Activated CD4-positive, alpha-beta T cell treated with anti-CD3 and anti-CD28 coated beads for 36 hours (primary cell): ENCODE measurements at regions not wholly inside any gene's neighbourhood (a gene's known extent, or its start where the extent isn't known, plus 50 kb on each side); places are given as distances from the start of the nearest gene placed in this dataset.

Experiments
- ATAC-seq: fragments of 200-7000 bp; cut with Tn5 transposase; one replicate; pipeline ENCODE4 v1.10.0; 2021; ENCODE audit warnings: mild to moderate bottlenecking, moderate library complexity
- CTCF ChIA-PET: fragments of 350-600 bp; sonication (Branson Sonifier 250); formaldehyde crosslinking; loops from one replicate; lab custom pipeline; 2021; ENCODE audit warnings: antibody characterized with exemption; lab: Charles Lee
- POLR2A ChIA-PET: fragments of 350-600 bp; sonication (Branson Sonifier 250); formaldehyde crosslinking; loops from one replicate; lab custom pipeline; 2021; ENCODE audit warnings: antibody characterized with exemption, inconsistent platforms; lab: Charles Lee
- DNase-seq: peaks from one replicate; pipeline ENCODE4 v3.0.0-alpha.2; 2020
- H3K27ac Mint-ChIP-seq: one replicate; pipeline ENCODE4 v1.8.0; 2021; ENCODE audit warnings: mixed read lengths
- H3K27me3 Mint-ChIP-seq: one replicate; pipeline ENCODE4 v1.8.0; 2021; ENCODE audit warnings: mixed read lengths
- H3K36me3 Mint-ChIP-seq: one replicate; pipeline ENCODE4 v1.8.0; 2021; ENCODE audit warnings: low read depth, mixed read lengths
- H3K4me1 Mint-ChIP-seq: one replicate; pipeline ENCODE4 v1.8.0; 2021; ENCODE audit warnings: mixed read lengths
- H3K4me3 Mint-ChIP-seq: one replicate; pipeline ENCODE4 v1.8.0; 2021; ENCODE audit warnings: mild to moderate bottlenecking, moderate library complexity, mixed read lengths
- H3K9me3 Mint-ChIP-seq: one replicate; pipeline ENCODE4 v1.8.0; 2021; ENCODE audit warnings: low read depth, mixed read lengths
- intact Hi-C, 2 experiments: fragments of 100-400 bp; cut with DNase I in 1 of 2; cut with micrococcal nuclease in 1 of 2; formaldehyde crosslinking; loops; one replicate each; pipeline versions ENCODE4 v1.14.2 to v1.15.1; 2022 to 2024; cut with DNase I, micrococcal nuclease

GRCh38 chr6:4372866-4373265 lies 237.5 kb upstream of the ECI2 start:
- no peaks in the 10 kb centered on the region for H3K36me3 Mint-ChIP-seq
- H3K27ac Mint-ChIP-seq = no peak overlapping the region
- DNase-seq = no peak
- ChIA-PET CTCF (no interaction called here), POLR2A (no interaction called here)
- H3K9me3 Mint-ChIP-seq = no peaks in the 10 kb centered on the region
- peaks cover 7% of the 10 kb centered on the region for H3K27me3 Mint-ChIP-seq
- intact Hi-C loops = no loop called here
- no peaks in the 10 kb centered on the region for H3K4me1 Mint-ChIP-seq
- ATAC-seq = no peak
- no peak overlapping the region for H3K4me3 Mint-ChIP-seq

- no peak for DNase-seq
These were observed 236.0 kb upstream of the ECI2 start for GRCh38 chr6:4371207-4371921.

GRCh38 chr6:4370066-4370465 lies 234.7 kb upstream of the ECI2 start:
- no peaks in the 10 kb centered on the region for H3K9me3 Mint-ChIP-seq
- no peaks in the 10 kb centered on the region for H3K4me1 Mint-ChIP-seq
- CTCF ChIA-PET = no interaction called here

More at GRCh38 chr6:4371207-4371921, 236.0 kb upstream of the ECI2 start:
- intact Hi-C loops = no loop called here
- H3K9me3 Mint-ChIP-seq = no peaks in the 10 kb centered on the region
- H3K36me3 Mint-ChIP-seq = no peaks in the 10 kb centered on the region
- no peaks in the 10 kb centered on the region for H3K4me1 Mint-ChIP-seq
- ATAC-seq = no peak
- no peak overlapping the region for H3K27ac Mint-ChIP-seq
- ChIA-PET CTCF (no interaction called here), POLR2A (no interaction called here)
- H3K27me3 Mint-ChIP-seq = peaks cover 7% of the 10 kb centered on the region
- H3K4me3 Mint-ChIP-seq = no peak overlapping the region

GRCh38 chr6:4369616-4370015 lies 234.2 kb upstream of the ECI2 start:
- CTCF ChIA-PET = no interaction called here
- no peaks in the 10 kb centered on the region for H3K9me3 Mint-ChIP-seq
- H3K4me3 Mint-ChIP-seq = no peak overlapping the region

More at GRCh38 chr6:4370066-4370465, 234.7 kb upstream of the ECI2 start:
- Mint-ChIP-seq H3K27ac (no peak overlapping the region), H3K4me3 (no peak overlapping the region), H3K27me3 (peaks cover 7% of the 10 kb centered on the region), H3K36me3 (no peaks in the 10 kb centered on the region)
- ATAC-seq = no peak
- DNase-seq = no peak
- POLR2A ChIA-PET = no interaction called here
- intact Hi-C loops = no loop called here

GRCh38 chr6:4368649-4369048 lies 233.3 kb upstream of the ECI2 start:
- ChIA-PET CTCF (no interaction called here), POLR2A (no interaction called here)
- ATAC-seq = no peak
- peaks cover 7% of the 10 kb centered on the region for H3K27me3 Mint-ChIP-seq
- H3K4me3 Mint-ChIP-seq = no peak overlapping the region
- H3K9me3 Mint-ChIP-seq = no peaks in the 10 kb centered on the region
- no peak overlapping the region for H3K27ac Mint-ChIP-seq
- no peak for DNase-seq
- H3K4me1 Mint-ChIP-seq = no peaks in the 10 kb centered on the region
- intact Hi-C loops = no loop called here
- no peaks in the 10 kb centered on the region for H3K36me3 Mint-ChIP-seq

More at GRCh38 chr6:4369616-4370015, 234.2 kb upstream of the ECI2 start:
- DNase-seq = no peak
- Mint-ChIP-seq H3K4me1 (no peaks in the 10 kb centered on the region), H3K36me3 (no peaks in the 10 kb centered on the region), H3K27ac (no peak overlapping the region), H3K27me3 (peaks cover 7% of the 10 kb centered on the region)
- POLR2A ChIA-PET = no interaction called here
- intact Hi-C loops = no loop called here
- no peak for ATAC-seq

GRCh38 chr6:4367643-4368042 lies 232.3 kb upstream of the ECI2 start:
- no peaks in the 10 kb centered on the region for H3K4me1 Mint-ChIP-seq
- intact Hi-C loops = no loop called here
- ATAC-seq (no peak), DNase-seq (no peak)
- no peaks in the 10 kb centered on the region for H3K36me3 Mint-ChIP-seq
- CTCF ChIA-PET = no interaction called here
- no peak overlapping the region for H3K27ac Mint-ChIP-seq
- H3K9me3 Mint-ChIP-seq = no peaks in the 10 kb centered on the region
- POLR2A ChIA-PET = no interaction called here
- H3K4me3 Mint-ChIP-seq = no peak overlapping the region
- H3K27me3 Mint-ChIP-seq = peaks cover 9% of the 10 kb centered on the region

GRCh38 chr6:4366635-4367395 lies 231.4 kb upstream of the ECI2 start:
- ATAC-seq = no peak
- no peak overlapping the region for H3K27ac Mint-ChIP-seq
- POLR2A ChIA-PET = no interaction called here
- H3K36me3 Mint-ChIP-seq = no peaks in the 10 kb centered on the region
- no peaks in the 10 kb centered on the region for H3K4me1 Mint-ChIP-seq
- H3K27me3 Mint-ChIP-seq = peaks cover 12% of the 10 kb centered on the region
- intact Hi-C loops = no loop called here
- no peak overlapping the region for H3K4me3 Mint-ChIP-seq
- DNase-seq = no peak
- CTCF ChIA-PET = no interaction called here
- no peaks in the 10 kb centered on the region for H3K9me3 Mint-ChIP-seq

- Mint-ChIP-seq H3K27ac (no peak overlapping the region), H3K36me3 (no peaks in the 10 kb centered on the region), H3K4me3 (no peak overlapping the region), H3K27me3 (peaks cover 12% of the 10 kb centered on the region), H3K4me1 (no peaks in the 10 kb centered on the region), H3K9me3 (no peaks in the 10 kb centered on the region)
- DNase-seq = no peak
- CTCF ChIA-PET = no interaction called here
- intact Hi-C loops = no loop called here
- no peak for ATAC-seq
- POLR2A ChIA-PET = no interaction called here
These were observed 230.3 kb upstream of the ECI2 start for GRCh38 chr6:4365686-4366085.

GRCh38 chr6:4364711-4365110 lies 229.3 kb upstream of the ECI2 start:
- Mint-ChIP-seq H3K9me3 (no peaks in the 10 kb centered on the region), H3K4me1 (no peaks in the 10 kb centered on the region), H3K27ac (no peak overlapping the region), H3K27me3 (peaks cover 9% of the 10 kb centered on the region), H3K36me3 (no peaks in the 10 kb centered on the region), H3K4me3 (no peak overlapping the region)
- ATAC-seq = no peak
- DNase-seq = no peak
- POLR2A ChIA-PET = no interaction called here
- intact Hi-C loops = no loop called here
- CTCF ChIA-PET = no interaction called here

- intact Hi-C loops = no loop called here
- CTCF ChIA-PET = interaction anchor here (0.6 kb wide), 1 partner anchor 308 kb away, joined by 3 read pairs; no protein-coding TSS in a partner anchor
- H3K36me3 Mint-ChIP-seq = no peaks in the 10 kb centered on the region
These were observed 228.8 kb upstream of the ECI2 start for GRCh38 chr6:4364172-4364571.

GRCh38 chr6:4363656-4364055 lies 228.3 kb upstream of the ECI2 start:
- ChIA-PET POLR2A (no interaction called here), CTCF (no interaction called here)
- Mint-ChIP-seq H3K4me3 (no peak overlapping the region), H3K4me1 (no peaks in the 10 kb centered on the region), H3K9me3 (no peaks in the 10 kb centered on the region), H3K36me3 (no peaks in the 10 kb centered on the region), H3K27ac (no peak overlapping the region), H3K27me3 (peaks cover 7% of the 10 kb centered on the region)
- DNase-seq (no peak), ATAC-seq (no peak)
- intact Hi-C loops = no loop called here

More at GRCh38 chr6:4364172-4364571, 228.8 kb upstream of the ECI2 start:
- H3K9me3 Mint-ChIP-seq = no peaks in the 10 kb centered on the region
- POLR2A ChIA-PET = no interaction called here
- H3K4me1 Mint-ChIP-seq = no peaks in the 10 kb centered on the region
- no peak overlapping the region for H3K27ac Mint-ChIP-seq
- DNase-seq (no peak), ATAC-seq (no peak)
- no peak overlapping the region for H3K4me3 Mint-ChIP-seq
- peaks cover 9% of the 10 kb centered on the region for H3K27me3 Mint-ChIP-seq

GRCh38 chr6:4362326-4362725 lies 227.0 kb upstream of the ECI2 start:
- H3K27ac Mint-ChIP-seq = no peak overlapping the region
- ATAC-seq (no peak), DNase-seq (no peak)
- H3K36me3 Mint-ChIP-seq = no peaks in the 10 kb centered on the region
- peaks cover 7% of the 10 kb centered on the region for H3K27me3 Mint-ChIP-seq
- ChIA-PET POLR2A (no interaction called here), CTCF (interaction anchor here (0.7 kb wide), 1 partner anchor 926 kb away, joined by 3 read pairs; no protein-coding TSS in a partner anchor)
- H3K9me3 Mint-ChIP-seq = no peaks in the 10 kb centered on the region
- intact Hi-C loops = no loop called here
- no peaks in the 10 kb centered on the region for H3K4me1 Mint-ChIP-seq
- H3K4me3 Mint-ChIP-seq = no peak overlapping the region
